ENCODE measurements at regions not wholly inside any gene's neighbourhood (a gene's known extent, or its start where the extent isn't known, plus 50 kb on each side); places are given as distances from the start of the nearest gene placed in this dataset.

GRCh38 chr9:82488313-82489200 is 500.0 kb downstream of the SPATA31D1 start:
- Histone ChIP-seq H3K27ac (ENCODE audit: low read length) (no peak overlapping the region), H2AFZ (ENCODE audit: low read depth, low read length) (no peak overlapping the region), H3K9ac (ENCODE audit: low read length) (no peak overlapping the region), H3K4me3 (ENCODE audit: low read length) (no peak overlapping the region), H3F3A (ENCODE audit: insufficient read depth, low read length, poor library complexity, severe bottlenecking) (no peaks in the 10 kb centered on the region), H3K79me2 (replicated peaks; ENCODE audit: insufficient read depth, low read length) (no peaks in the 10 kb centered on the region), H3K9me3 (ENCODE audit: low read length) (no peaks in the 10 kb centered on the region), H3K36me3 (ENCODE audit: insufficient read depth, low read length) (no peaks in the 10 kb centered on the region), H3K27me3 (ENCODE audit: insufficient read depth, low read depth, low read length) (no peaks in the 10 kb centered on the region), H3K4me2 (ENCODE audit: low read length) (no peak overlapping the region), H3K9me2 (ENCODE audit: insufficient read depth, low read length) (no peaks in the 10 kb centered on the region), H4K20me1 (ENCODE audit: insufficient read depth) (no peaks in the 10 kb centered on the region)
- TF ChIP-seq EZH2 (IDR thresholded peaks at IDR 0.05; ENCODE audit: borderline replicate concordance, insufficient read depth, low read length, poor library complexity, severe bottlenecking) = no peak
- no peak for TF ChIP-seq CTCF (IDR thresholded peaks at IDR 0.05; ENCODE audit: poor library complexity, severe bottlenecking)
- TF ChIP-seq REST (IDR thresholded peaks at IDR 0.05; ENCODE audit: borderline replicate concordance) = no peak
- TF ChIP-seq TAF1 (IDR thresholded peaks at IDR 0.05; ENCODE audit: low read depth) = no peak
- TF ChIP-seq EP300 (conservative IDR thresholded peaks at IDR 0.05; ENCODE audit: poor library complexity, severe bottlenecking) = no peak
- no peak for TF ChIP-seq MXI1 (conservative IDR thresholded peaks at IDR 0.05; ENCODE audit: poor library complexity, severe bottlenecking)
- no peak for TF ChIP-seq RAD21 (conservative IDR thresholded peaks at IDR 0.05)
- TF ChIP-seq SMC3 (conservative IDR thresholded peaks at IDR 0.05; ENCODE audit: poor library complexity) = no peak
- TF ChIP-seq POLR2AphosphoS5 (IDR thresholded peaks at IDR 0.05) = no peak

- no peak overlapping the region for H3K27ac ChIP-seq (ENCODE audit: low read length)
- no peaks in the 10 kb centered on the region for H3K36me3 ChIP-seq (ENCODE audit: insufficient read depth, low read length)
- no peaks in the 10 kb centered on the region for H3K79me2 ChIP-seq (replicated peaks; ENCODE audit: insufficient read depth, low read length)
- no peak overlapping the region for H3K4me3 ChIP-seq (ENCODE audit: low read length)
- H2AFZ ChIP-seq (ENCODE audit: low read depth, low read length) = no peak overlapping the region
- H3F3A ChIP-seq (ENCODE audit: insufficient read depth, low read length, poor library complexity, severe bottlenecking) = no peaks in the 10 kb centered on the region
- H4K20me1 ChIP-seq (ENCODE audit: insufficient read depth) = no peaks in the 10 kb centered on the region
- TF ChIP-seq EZH2 (IDR thresholded peaks at IDR 0.05; ENCODE audit: borderline replicate concordance, insufficient read depth, low read length, poor library complexity, severe bottlenecking) (no peak), TAF1 (IDR thresholded peaks at IDR 0.05; ENCODE audit: low read depth) (no peak), MXI1 (conservative IDR thresholded peaks at IDR 0.05; ENCODE audit: poor library complexity, severe bottlenecking) (no peak), REST (IDR thresholded peaks at IDR 0.05; ENCODE audit: borderline replicate concordance) (no peak), CTCF (IDR thresholded peaks at IDR 0.05; ENCODE audit: poor library complexity, severe bottlenecking) (no peak), POLR2AphosphoS5 (IDR thresholded peaks at IDR 0.05) (no peak), RAD21 (conservative IDR thresholded peaks at IDR 0.05) (no peak)
- no peak overlapping the region for H3K4me2 ChIP-seq (ENCODE audit: low read length)
- H3K9ac ChIP-seq (ENCODE audit: low read length) = no peak overlapping the region
- H3K9me3 ChIP-seq (ENCODE audit: low read length) = no peaks in the 10 kb centered on the region
- H3K9me2 ChIP-seq (ENCODE audit: insufficient read depth, low read length) = no peaks in the 10 kb centered on the region
- no peaks in the 10 kb centered on the region for H3K27me3 ChIP-seq (ENCODE audit: insufficient read depth, low read depth, low read length)
Observed at GRCh38 chr9:82489201-82489821, 500.7 kb downstream of the SPATA31D1 start.
